ENCODE measurements at regions not wholly inside any gene's neighbourhood (a gene's known extent, or its start where the extent isn't known, plus 50 kb on each side); places are given as distances from the start of the nearest gene placed in this dataset.

DNA sequence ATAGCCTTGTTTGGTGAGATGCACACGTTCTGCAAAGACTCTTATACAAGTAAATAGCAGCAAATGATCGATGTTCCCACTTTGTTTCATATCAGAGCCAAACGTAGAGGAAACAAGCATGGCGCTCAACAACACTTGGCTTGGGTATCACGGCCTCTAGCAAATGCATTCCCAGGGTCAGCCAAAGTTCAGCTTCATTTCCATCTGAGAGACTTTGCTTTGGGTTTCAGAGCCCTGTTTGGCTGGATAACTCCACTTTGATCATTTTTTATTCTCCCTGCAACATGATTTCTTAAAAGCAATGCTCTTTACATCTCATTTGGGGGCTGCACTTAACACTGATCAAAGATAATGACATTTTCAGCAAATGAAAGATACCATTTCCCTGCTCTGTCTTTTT is 199.2 kb upstream of the FAM9B start:
- no peak for TF ChIP-seq JUND (IDR thresholded peaks at IDR 0.05; ENCODE audit: low read length)
- TF ChIP-seq CBX5 (IDR thresholded peaks at IDR 0.05; ENCODE audit: low read depth, low read length), result no peak
